ENCODE measurements at regions not wholly inside any gene's neighbourhood (a gene's known extent, or its start where the extent isn't known, plus 50 kb on each side); places are given as distances from the start of the nearest gene placed in this dataset.

DNA sequence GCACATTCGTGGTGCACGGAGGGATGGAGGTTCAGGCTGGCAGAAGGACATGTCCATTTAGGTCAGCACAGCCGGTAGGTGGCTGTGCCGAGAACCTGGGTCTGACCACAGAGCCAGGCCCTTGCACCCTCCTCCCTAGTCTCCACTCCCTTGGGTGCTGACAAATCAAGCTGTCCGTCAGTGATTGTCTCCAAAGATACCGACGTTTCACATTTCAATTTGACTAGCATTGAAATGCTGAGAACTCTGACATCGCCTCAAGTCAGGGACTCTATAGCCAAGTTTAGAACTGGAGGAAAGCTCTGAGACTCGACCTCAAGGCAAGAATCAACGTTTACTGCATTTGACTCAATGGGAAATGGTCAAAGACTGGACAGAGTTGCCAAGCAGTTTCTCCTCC is 1321.1 kb downstream of the TBC1D22A start:
- Histone ChIP-seq H3K36me3 (ENCODE audit: insufficient read depth, low read depth, low read length) (no peaks in the 10 kb centered on the region), H3K9me3 (ENCODE audit: insufficient read depth, low read depth, low read length) (no peaks in the 10 kb centered on the region), H3K27ac (ENCODE audit: low read length) (no peak overlapping the region), H3K27me3 (ENCODE audit: insufficient read depth, low read length) (no peaks in the 10 kb centered on the region), H3K9ac (ENCODE audit: low read depth, low read length) (no peak overlapping the region), H3K4me1 (ENCODE audit: insufficient read depth, low read length) (no peaks in the 10 kb centered on the region), H3K4me3 (ENCODE audit: low read length) (no peak overlapping the region)

DNA sequence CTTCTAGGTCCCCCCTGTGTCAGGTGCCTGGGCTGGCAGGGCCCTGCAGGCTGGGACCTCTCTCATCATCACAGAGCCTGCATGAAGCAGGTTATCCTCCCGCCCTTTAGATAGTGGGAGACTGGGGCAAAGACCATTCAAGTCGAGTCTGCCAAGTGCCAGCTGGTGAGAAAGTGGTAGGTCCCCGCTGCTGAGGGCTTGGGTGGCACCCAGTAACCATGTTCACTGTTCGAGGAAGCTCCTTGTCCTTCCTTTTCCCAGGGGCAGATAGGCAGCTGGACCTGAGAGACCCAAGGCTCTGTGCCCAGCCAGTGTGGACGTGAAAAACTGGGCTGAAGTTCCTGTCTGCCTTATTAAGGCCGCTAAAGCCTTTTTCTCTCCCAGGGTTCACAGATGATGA is 1319.8 kb downstream of the TBC1D22A start:
- H3K9ac ChIP-seq (ENCODE audit: low read depth, low read length) = no peak overlapping the region
- no peak overlapping the region for H3K27ac ChIP-seq (ENCODE audit: low read length)
- no peaks in the 10 kb centered on the region for H3K4me1 ChIP-seq (ENCODE audit: insufficient read depth, low read length)
- no peaks in the 10 kb centered on the region for H3K36me3 ChIP-seq (ENCODE audit: insufficient read depth, low read depth, low read length)
- H3K4me3 ChIP-seq (ENCODE audit: low read length) = no peak overlapping the region
- no peaks in the 10 kb centered on the region for H3K27me3 ChIP-seq (ENCODE audit: insufficient read depth, low read length)
- H3K9me3 ChIP-seq (ENCODE audit: insufficient read depth, low read depth, low read length) = no peaks in the 10 kb centered on the region

DNA sequence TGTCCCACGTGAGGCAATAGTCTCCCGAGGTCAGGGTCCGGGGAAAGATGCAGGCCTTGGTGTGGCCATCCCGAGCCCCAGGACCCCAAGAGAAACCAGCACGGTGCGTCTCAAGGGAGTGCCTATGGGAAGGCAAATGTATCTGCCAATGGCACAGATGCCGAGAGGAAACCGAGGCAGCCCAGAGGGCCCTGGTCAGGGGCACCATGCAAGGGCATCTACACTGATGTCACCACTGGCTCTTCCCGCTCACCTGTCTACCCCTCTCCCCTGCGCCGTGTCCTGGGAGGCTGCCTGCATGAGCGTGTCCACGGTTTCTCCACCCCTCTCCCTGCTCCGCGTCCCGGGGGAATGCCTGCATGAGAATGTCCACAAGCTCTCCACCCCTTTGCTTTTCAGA is 1318.8 kb downstream of the TBC1D22A start:
- H3K27me3 ChIP-seq (ENCODE audit: insufficient read depth, low read length) = no peaks in the 10 kb centered on the region
- no peak overlapping the region for H3K4me3 ChIP-seq (ENCODE audit: low read length)
- no peak overlapping the region for H3K9ac ChIP-seq (ENCODE audit: low read depth, low read length)
- no peaks in the 10 kb centered on the region for H3K4me1 ChIP-seq (ENCODE audit: insufficient read depth, low read length)
- no peak overlapping the region for H3K27ac ChIP-seq (ENCODE audit: low read length)
- no peaks in the 10 kb centered on the region for H3K36me3 ChIP-seq (ENCODE audit: insufficient read depth, low read depth, low read length)
- no peaks in the 10 kb centered on the region for H3K9me3 ChIP-seq (ENCODE audit: insufficient read depth, low read depth, low read length)

DNA sequence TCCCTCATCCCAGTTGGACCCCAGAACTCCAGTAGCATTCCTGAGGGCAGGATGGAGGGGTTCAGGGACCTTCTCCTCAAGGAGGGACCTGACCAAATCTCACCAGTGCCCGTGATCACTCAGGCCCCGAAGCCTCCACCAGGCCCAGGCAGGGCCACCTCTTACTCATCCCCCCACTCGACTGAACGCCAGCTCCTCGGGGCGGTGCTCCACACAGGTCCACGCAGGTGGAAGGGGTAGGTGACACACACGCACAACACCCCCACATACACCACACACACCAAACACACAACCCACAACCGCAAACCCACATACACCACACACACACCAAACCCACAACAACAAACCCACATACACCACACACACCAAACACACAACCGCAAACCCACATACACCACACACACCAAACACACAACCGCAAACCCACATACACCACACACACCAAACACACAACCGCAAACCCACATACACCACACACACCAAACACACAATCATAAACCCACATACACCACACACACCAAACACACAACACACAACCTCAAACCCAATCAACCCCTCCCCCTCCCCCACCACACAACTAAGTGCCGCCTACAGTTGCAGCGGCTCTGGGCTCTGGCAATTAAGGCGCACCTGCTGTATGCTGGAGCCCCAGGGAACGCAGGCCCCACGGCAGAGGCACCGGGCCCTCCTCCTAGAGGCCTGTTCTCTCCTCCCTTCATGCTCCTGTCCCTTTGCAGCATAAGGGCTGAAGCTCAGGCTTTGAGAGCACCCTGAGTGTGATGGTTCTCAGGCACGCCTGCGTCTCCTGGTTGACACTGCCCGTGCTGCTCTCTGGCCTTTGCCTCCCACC is 1318.1 kb downstream of the TBC1D22A start:
- Histone ChIP-seq H3K4me1 (ENCODE audit: insufficient read depth, low read length) (no peaks in the 10 kb centered on the region), H3K9me3 (ENCODE audit: insufficient read depth, low read depth, low read length) (no peaks in the 10 kb centered on the region), H3K36me3 (ENCODE audit: insufficient read depth, low read depth, low read length) (no peaks in the 10 kb centered on the region), H3K27me3 (ENCODE audit: insufficient read depth, low read length) (no peaks in the 10 kb centered on the region), H3K9ac (ENCODE audit: low read depth, low read length) (no peak overlapping the region), H3K27ac (ENCODE audit: low read length) (no peak overlapping the region), H3K4me3 (ENCODE audit: low read length) (no peak overlapping the region)

DNA sequence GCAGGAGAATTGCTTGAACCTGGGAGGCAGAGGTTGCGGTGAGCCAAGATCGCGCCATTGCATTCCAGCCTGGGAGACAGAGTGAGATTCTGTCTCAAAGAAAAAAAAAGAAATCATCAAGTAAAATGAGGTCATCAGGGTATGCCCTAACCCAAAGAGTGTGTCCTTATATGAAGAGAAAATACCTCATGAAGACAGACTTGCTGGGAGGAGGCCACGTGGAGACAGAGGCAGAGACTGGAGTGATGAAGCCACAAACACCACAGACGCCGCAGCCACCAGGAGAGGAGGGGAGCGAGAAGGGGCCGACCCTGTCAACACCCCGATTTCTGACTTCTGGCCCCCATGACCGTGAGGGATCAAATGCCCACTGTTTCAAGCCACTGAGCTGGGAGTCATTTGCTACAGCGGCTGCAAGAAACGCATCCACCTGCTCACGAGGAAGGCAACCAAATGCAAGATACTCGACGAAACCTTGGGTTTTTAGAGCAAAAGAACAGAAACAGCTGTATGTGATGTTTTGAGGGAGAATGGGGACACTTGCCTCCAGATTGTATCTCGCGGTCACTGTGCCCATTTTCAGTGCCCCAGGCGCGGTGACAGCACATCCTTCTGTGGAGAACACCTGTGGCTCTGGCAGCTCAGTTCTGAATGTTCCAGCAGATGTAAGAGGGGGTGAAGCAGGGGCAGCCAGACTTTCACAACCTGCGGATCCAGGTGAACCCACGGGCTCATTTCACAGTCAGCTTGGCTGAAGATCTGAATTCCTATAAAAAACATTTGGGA is 1317.2 kb downstream of the TBC1D22A start:
- H3K27me3 ChIP-seq (ENCODE audit: insufficient read depth, low read length) = no peaks in the 10 kb centered on the region
- no peak overlapping the region for H3K27ac ChIP-seq (ENCODE audit: low read length)
- no peaks in the 10 kb centered on the region for H3K36me3 ChIP-seq (ENCODE audit: insufficient read depth, low read depth, low read length)
- H3K9ac ChIP-seq (ENCODE audit: low read depth, low read length) = no peak overlapping the region
- H3K9me3 ChIP-seq (ENCODE audit: insufficient read depth, low read depth, low read length) = no peaks in the 10 kb centered on the region
- H3K4me3 ChIP-seq (ENCODE audit: low read length) = no peak overlapping the region
- no peaks in the 10 kb centered on the region for H3K4me1 ChIP-seq (ENCODE audit: insufficient read depth, low read length)

DNA sequence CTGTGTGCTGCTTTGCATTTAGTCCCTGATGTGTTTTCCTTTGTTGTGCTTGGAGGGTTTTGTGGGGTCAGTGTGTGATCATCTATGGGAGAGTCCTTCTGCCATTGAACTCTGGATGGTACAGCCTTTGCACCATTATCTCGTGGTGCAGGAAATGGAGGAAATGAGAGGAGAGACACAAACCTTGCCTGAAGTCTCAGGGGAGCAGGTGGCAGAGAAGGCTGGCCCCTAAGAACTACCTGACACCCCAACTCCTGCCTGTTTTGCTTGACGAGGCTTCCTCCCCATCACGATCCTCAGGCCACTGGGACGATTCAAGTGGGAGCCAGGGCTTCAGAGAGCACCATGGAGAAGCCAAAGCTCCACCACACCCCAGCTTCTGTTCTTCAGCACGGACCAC is 1316.4 kb downstream of the TBC1D22A start:
- Histone ChIP-seq H3K9ac (ENCODE audit: low read depth, low read length) (no peak overlapping the region), H3K27ac (ENCODE audit: low read length) (no peak overlapping the region)

DNA sequence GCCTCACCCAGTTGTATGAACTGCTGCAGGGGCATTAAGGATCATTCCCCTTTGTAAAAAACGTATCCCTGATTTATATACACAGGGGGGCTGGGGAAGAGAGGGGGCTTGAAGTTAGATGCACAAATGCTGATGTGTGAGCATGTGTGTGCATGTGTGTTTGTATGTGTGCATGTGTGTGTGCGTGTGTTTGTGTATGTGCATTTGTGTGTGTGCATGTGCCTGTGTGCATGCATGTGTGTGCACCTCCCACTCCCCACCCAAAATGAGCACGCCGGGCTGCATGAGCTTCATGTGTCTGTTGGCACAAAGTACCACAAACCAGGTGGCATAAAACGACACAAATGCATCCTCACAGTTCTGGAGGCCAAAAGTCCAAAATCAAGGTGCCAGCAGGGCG is 1315.2 kb downstream of the TBC1D22A start:
- no peak overlapping the region for H3K27ac ChIP-seq (ENCODE audit: low read length)
- H3K9me3 ChIP-seq (ENCODE audit: insufficient read depth, low read depth, low read length) = no peaks in the 10 kb centered on the region
- H3K4me1 ChIP-seq (ENCODE audit: insufficient read depth, low read length) = peaks cover 7% of the 10 kb centered on the region
- H3K4me3 ChIP-seq (ENCODE audit: low read length) = no peak overlapping the region
- no peak overlapping the region for H3K9ac ChIP-seq (ENCODE audit: low read depth, low read length)
- no peaks in the 10 kb centered on the region for H3K36me3 ChIP-seq (ENCODE audit: insufficient read depth, low read depth, low read length)
- H3K27me3 ChIP-seq (ENCODE audit: insufficient read depth, low read length) = no peaks in the 10 kb centered on the region

More for the DNA sequence above, 1316.4 kb downstream of the TBC1D22A start:
- H3K4me3 ChIP-seq (ENCODE audit: low read length) = no peak overlapping the region
- no peaks in the 10 kb centered on the region for H3K36me3 ChIP-seq (ENCODE audit: insufficient read depth, low read depth, low read length)
- no peaks in the 10 kb centered on the region for H3K9me3 ChIP-seq (ENCODE audit: insufficient read depth, low read depth, low read length)
- no peaks in the 10 kb centered on the region for H3K4me1 ChIP-seq (ENCODE audit: insufficient read depth, low read length)
- H3K27me3 ChIP-seq (ENCODE audit: insufficient read depth, low read length) = no peaks in the 10 kb centered on the region

DNA sequence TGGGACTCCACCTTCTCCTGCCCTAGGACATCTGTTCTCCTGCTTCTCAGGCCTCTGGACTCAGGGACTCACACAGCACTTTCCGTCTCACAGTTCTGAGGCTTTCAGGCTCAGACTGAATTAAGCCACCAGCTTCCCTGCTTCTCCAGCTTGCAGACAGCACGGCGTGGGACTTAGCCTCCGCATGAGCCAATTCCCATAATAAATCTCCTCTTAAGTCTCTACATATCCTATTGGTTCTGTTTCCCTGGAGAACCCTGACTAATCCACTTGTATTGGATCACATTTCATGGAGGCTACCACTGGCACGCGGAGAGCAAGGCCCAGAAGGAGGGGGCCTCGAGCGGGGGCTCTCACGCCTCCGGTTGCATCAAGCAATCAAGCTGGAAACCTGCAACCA is 1313.6 kb downstream of the TBC1D22A start:
- peaks cover 12% of the 10 kb centered on the region for H3K4me1 ChIP-seq (ENCODE audit: insufficient read depth, low read length)
- H3K4me3 ChIP-seq (ENCODE audit: low read length) = no peak overlapping the region
- H3K9me3 ChIP-seq (ENCODE audit: insufficient read depth, low read depth, low read length) = no peaks in the 10 kb centered on the region
- H3K9ac ChIP-seq (ENCODE audit: low read depth, low read length) = no peak overlapping the region
- no peaks in the 10 kb centered on the region for H3K27me3 ChIP-seq (ENCODE audit: insufficient read depth, low read length)
- no peaks in the 10 kb centered on the region for H3K36me3 ChIP-seq (ENCODE audit: insufficient read depth, low read depth, low read length)
- H3K27ac ChIP-seq (ENCODE audit: low read length) = no peak overlapping the region

DNA sequence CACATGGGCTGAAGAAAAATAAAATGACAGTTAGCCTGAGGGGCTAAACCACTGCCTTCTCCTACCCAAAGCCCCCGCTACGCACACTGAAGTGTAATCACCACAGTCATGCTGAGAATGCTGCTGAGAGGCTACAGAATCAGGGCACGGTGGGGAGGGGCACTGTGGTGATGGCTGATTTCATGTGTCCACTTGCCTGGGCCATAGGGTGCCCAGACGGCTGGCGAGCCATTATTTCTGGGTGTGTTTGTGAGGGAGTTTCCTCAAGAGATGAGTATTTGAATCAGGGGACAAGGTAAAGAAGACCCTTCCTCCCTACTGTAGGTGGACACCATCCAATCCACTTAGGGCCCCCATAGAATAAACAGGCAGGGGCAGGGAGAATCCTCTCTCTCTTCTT is 1313.2 kb downstream of the TBC1D22A start:
- Histone ChIP-seq H3K9me3 (ENCODE audit: insufficient read depth, low read depth, low read length) (no peaks in the 10 kb centered on the region), H3K27me3 (ENCODE audit: insufficient read depth, low read length) (no peaks in the 10 kb centered on the region), H3K9ac (ENCODE audit: low read depth, low read length) (no peak overlapping the region), H3K27ac (ENCODE audit: low read length) (no peak overlapping the region), H3K4me1 (ENCODE audit: insufficient read depth, low read length) (peaks cover 14% of the 10 kb centered on the region), H3K36me3 (ENCODE audit: insufficient read depth, low read depth, low read length) (no peaks in the 10 kb centered on the region), H3K4me3 (ENCODE audit: low read length) (no peak overlapping the region)

DNA sequence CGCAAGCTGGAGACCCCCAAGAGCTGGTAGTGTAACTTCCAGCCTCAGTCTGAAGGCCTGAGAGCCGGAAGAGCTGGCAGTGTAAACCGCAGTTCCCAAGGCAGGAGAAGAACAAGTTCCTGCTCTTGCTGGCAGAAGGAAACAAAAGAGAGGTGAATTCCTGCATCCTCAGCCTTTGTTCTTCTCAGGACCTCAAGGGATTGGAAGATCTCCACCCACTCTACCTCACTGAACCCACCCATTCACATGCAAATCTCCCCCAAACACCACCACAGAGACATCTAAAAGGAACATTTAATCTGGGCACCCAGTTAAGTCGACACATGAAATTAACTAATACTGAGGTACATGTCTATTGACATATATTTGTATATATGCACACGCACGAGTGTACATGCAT is 1310.3 kb downstream of the TBC1D22A start:
- Histone ChIP-seq H3K27ac (ENCODE audit: low read length) (no peak overlapping the region), H3K9me3 (ENCODE audit: insufficient read depth, low read depth, low read length) (peaks cover 9% of the 10 kb centered on the region), H3K9ac (ENCODE audit: low read depth, low read length) (no peak overlapping the region), H3K27me3 (ENCODE audit: insufficient read depth, low read length) (no peaks in the 10 kb centered on the region), H3K36me3 (ENCODE audit: insufficient read depth, low read depth, low read length) (no peaks in the 10 kb centered on the region), H3K4me1 (ENCODE audit: insufficient read depth, low read length) (peaks cover 14% of the 10 kb centered on the region), H3K4me3 (ENCODE audit: low read length) (no peak overlapping the region)

DNA sequence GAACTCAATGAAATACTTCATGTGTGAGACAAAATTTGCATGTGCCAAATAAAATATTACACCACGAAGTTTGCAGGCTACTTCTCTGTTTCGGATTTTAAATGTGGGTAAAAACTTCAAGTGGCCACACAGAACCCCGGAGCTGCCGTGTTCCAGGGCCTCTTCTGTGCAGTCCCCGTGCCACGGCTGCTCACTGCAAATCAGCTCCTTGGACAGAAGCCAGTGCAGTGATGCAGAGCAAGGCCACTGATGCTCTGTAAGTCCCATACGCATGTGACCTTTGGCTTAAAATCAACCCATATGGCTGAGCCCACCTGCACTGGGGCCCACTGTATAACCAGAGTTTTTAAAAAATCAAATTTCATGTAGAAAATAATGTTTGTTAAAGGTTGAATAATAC is 1309.4 kb downstream of the TBC1D22A start:
- H3K4me1 ChIP-seq (ENCODE audit: insufficient read depth, low read length) = peaks cover 14% of the 10 kb centered on the region
- H3K9me3 ChIP-seq (ENCODE audit: insufficient read depth, low read depth, low read length) = peaks cover 9% of the 10 kb centered on the region
- H3K9ac ChIP-seq (ENCODE audit: low read depth, low read length) = no peak overlapping the region
- no peak overlapping the region for H3K4me3 ChIP-seq (ENCODE audit: low read length)
- no peak overlapping the region for H3K27ac ChIP-seq (ENCODE audit: low read length)
- H3K36me3 ChIP-seq (ENCODE audit: insufficient read depth, low read depth, low read length) = no peaks in the 10 kb centered on the region
- no peaks in the 10 kb centered on the region for H3K27me3 ChIP-seq (ENCODE audit: insufficient read depth, low read length)

DNA sequence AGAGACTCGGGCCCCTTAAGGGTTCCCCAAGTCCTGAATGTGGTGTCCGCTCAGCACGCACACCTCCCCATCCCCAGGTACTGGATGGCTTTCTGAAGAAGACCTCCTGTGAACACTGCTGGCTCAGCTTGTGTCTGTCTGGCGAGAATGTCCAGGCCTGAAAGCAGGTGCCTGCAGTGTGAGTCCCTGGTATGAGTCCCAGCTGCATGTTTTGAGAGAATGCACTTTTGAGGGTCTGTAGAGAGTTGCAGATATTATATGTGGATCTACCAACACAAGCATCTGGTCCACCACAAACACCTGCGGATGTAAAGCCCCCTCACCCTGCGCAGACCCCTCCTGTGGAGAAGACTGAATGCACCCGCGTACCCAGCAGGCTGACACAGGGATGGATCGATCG is 1308.9 kb downstream of the TBC1D22A start:
- Histone ChIP-seq H3K9ac (ENCODE audit: low read depth, low read length) (no peak overlapping the region), H3K36me3 (ENCODE audit: insufficient read depth, low read depth, low read length) (no peaks in the 10 kb centered on the region), H3K4me3 (ENCODE audit: low read length) (no peak overlapping the region), H3K9me3 (ENCODE audit: insufficient read depth, low read depth, low read length) (peaks cover 9% of the 10 kb centered on the region), H3K4me1 (ENCODE audit: insufficient read depth, low read length) (peaks cover 14% of the 10 kb centered on the region), H3K27ac (ENCODE audit: low read length) (no peak overlapping the region), H3K27me3 (ENCODE audit: insufficient read depth, low read length) (no peaks in the 10 kb centered on the region)

Measured in iPS-20b (cell line).